ENCODE measurements at regions not wholly inside any gene's neighbourhood (a gene's known extent, or its start where the extent isn't known, plus 50 kb on each side); places are given as distances from the start of the nearest gene placed in this dataset.

- TF ChIP-seq CTCF (IDR thresholded peaks at IDR 0.05) (no peak), POLR2A (IDR thresholded peaks at IDR 0.05) (no peak)
Observed at GRCh38 chr20:39464238-39464637, 502.1 kb downstream of the DHX35 start.
